ENCODE measurements at regions not wholly inside any gene's neighbourhood (a gene's known extent, or its start where the extent isn't known, plus 50 kb on each side); places are given as distances from the start of the nearest gene placed in this dataset.

DNA sequence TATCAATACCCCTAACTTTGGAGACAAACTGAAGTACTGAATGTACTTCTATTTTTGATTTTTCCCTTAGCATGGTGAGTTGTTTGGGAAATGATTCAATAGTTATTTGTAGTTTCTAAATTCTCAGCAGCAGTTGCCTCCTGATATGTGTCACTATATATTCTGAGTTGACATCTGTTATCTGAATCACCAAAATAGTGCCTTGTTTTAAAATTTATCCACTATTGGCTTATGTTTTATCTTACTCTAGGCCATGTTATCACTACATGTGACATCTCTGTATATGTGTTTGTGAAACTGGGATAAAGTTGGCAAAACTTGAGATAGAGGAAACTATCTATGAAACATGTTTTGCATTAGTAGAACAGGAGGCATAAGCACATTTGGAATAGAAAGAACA lies 317.6 kb downstream of the TLE4 start:
- TF ChIP-seq, protein P1, sequence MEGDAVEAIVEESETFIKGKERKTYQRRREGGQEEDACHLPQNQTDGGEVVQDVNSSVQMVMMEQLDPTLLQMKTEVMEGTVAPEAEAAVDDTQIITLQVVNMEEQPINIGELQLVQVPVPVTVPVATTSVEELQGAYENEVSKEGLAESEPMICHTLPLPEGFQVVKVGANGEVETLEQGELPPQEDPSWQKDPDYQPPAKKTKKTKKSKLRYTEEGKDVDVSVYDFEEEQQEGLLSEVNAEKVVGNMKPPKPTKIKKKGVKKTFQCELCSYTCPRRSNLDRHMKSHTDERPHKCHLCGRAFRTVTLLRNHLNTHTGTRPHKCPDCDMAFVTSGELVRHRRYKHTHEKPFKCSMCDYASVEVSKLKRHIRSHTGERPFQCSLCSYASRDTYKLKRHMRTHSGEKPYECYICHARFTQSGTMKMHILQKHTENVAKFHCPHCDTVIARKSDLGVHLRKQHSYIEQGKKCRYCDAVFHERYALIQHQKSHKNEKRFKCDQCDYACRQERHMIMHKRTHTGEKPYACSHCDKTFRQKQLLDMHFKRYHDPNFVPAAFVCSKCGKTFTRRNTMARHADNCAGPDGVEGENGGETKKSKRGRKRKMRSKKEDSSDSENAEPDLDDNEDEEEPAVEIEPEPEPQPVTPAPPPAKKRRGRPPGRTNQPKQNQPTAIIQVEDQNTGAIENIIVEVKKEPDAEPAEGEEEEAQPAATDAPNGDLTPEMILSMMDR (IDR thresholded peaks at IDR 0.05): no peak
- TF ChIP-seq EZH2phosphoT487 (IDR thresholded peaks at IDR 0.05) (no peak), EZH2 (IDR thresholded peaks at IDR 0.05) (no peak)

All from neural progenitor cell (in vitro differentiated cells).